ENCODE measurements at regions not wholly inside any gene's neighbourhood (a gene's known extent, or its start where the extent isn't known, plus 50 kb on each side); places are given as distances from the start of the nearest gene placed in this dataset.

- Histone ChIP-seq H3K9ac (ENCODE audit: low read length) (no peak overlapping the region), H3K4me3 (ENCODE audit: control extremely low read depth in 1 of 5, extremely low read depth in 1 of 5, insufficient read depth in 1 of 5, low read depth in 2 of 5, low read length in 4 of 5) (no peak overlapping the region), H4K20me1 (ENCODE audit: control insufficient read depth, insufficient read depth, low read length, poor library complexity, severe bottlenecking) (no peaks in the 10 kb centered on the region), H3K4me2 (replicated peaks; ENCODE audit: low read depth, low read length, poor library complexity, severe bottlenecking) (no peak overlapping the region), H3K79me2 (ENCODE audit: control insufficient read depth, insufficient read depth, low read length) (no peaks in the 10 kb centered on the region), H3K9me3 (ENCODE audit: control extremely low read depth in 1 of 3, control insufficient read depth in 2 of 3, insufficient read depth in 1 of 3, low read length in 2 of 3) (peaks cover 0 to 7% (median 0%) of the 10 kb centered on the region in 3 donors), H3K27me3 (replicated peaks in 1 of 4; ENCODE audit: control extremely low read depth in 1 of 4, control insufficient read depth in 3 of 4, insufficient read depth in 4 of 4, low read length in 3 of 4) (no peaks in the 10 kb centered on the region), H3K27ac (ENCODE audit: low read length in 2 of 2) (no peak overlapping the region), H2AFZ (ENCODE audit: insufficient read depth, low read depth, low read length, poor library complexity, severe bottlenecking) (no peak overlapping the region), H3K36me3 (replicated peaks in 1 of 2; ENCODE audit: control extremely low read depth in 1 of 2, control insufficient read depth in 1 of 2, extremely low read depth in 1 of 2, insufficient read depth in 2 of 2, low read length in 1 of 2) (no peaks in the 10 kb centered on the region), H3K4me1 (ENCODE audit: control insufficient read depth in 2 of 2, insufficient read depth in 2 of 2, low read length in 2 of 2) (no peaks in the 10 kb centered on the region)
- TF ChIP-seq CTCF (IDR thresholded peaks at IDR 0.05) (no peak), EZH2 (IDR thresholded peaks at IDR 0.05; ENCODE audit: borderline replicate concordance, insufficient read depth, low read depth, low read length, poor library complexity, severe bottlenecking) (no peak)
- H3K4me3 Mint-ChIP-seq, result no peak overlapping the region
- CTCF ChIA-PET, result no interaction called here
- DNase-seq (no peak), ATAC-seq (ENCODE audit: low read depth) (no peak)
- H3K4me1 Mint-ChIP-seq, result no peaks in the 10 kb centered on the region
- POLR2A ChIA-PET, result no interaction called here
- no peak overlapping the region for H3K27ac Mint-ChIP-seq
- H3K9me3 Mint-ChIP-seq (ENCODE audit: insufficient read depth), result peaks cover 3% of the 10 kb centered on the region
- WGBS (ENCODE audit: insufficient coverage), result 100% methylated on average over 1 of the region's 2 CpGs
- intact Hi-C loops (cut with micrococcal nuclease), result no loop called here
- no peaks in the 10 kb centered on the region for H3K27me3 Mint-ChIP-seq
Measured at GRCh38 chr3:152083135-152083534, 185.6 kb upstream of the MBNL1 start.

GRCh38 chr3:152084441-152085158 is 184.1 kb upstream of the MBNL1 start:
- no peak overlapping the region for H3K4me3 Mint-ChIP-seq
- Histone ChIP-seq H3K27ac (ENCODE audit: low read length in 2 of 2) (no peak overlapping the region), H3K4me1 (ENCODE audit: control insufficient read depth in 2 of 2, insufficient read depth in 2 of 2, low read length in 2 of 2) (no peaks in the 10 kb centered on the region), H4K20me1 (ENCODE audit: control insufficient read depth, insufficient read depth, low read length, poor library complexity, severe bottlenecking) (no peaks in the 10 kb centered on the region), H3K79me2 (ENCODE audit: control insufficient read depth, insufficient read depth, low read length) (no peaks in the 10 kb centered on the region), H3K27me3 (replicated peaks in 1 of 4; ENCODE audit: control extremely low read depth in 1 of 4, control insufficient read depth in 3 of 4, insufficient read depth in 4 of 4, low read length in 3 of 4) (no peaks in the 10 kb centered on the region), H2AFZ (ENCODE audit: insufficient read depth, low read depth, low read length, poor library complexity, severe bottlenecking) (no peak overlapping the region), H3K4me3 (ENCODE audit: control extremely low read depth in 1 of 5, extremely low read depth in 1 of 5, insufficient read depth in 1 of 5, low read depth in 2 of 5, low read length in 4 of 5) (no peak overlapping the region), H3K36me3 (replicated peaks in 1 of 2; ENCODE audit: control extremely low read depth in 1 of 2, control insufficient read depth in 1 of 2, extremely low read depth in 1 of 2, insufficient read depth in 2 of 2, low read length in 1 of 2) (no peaks in the 10 kb centered on the region), H3K9me3 (ENCODE audit: control extremely low read depth in 1 of 3, control insufficient read depth in 2 of 3, insufficient read depth in 1 of 3, low read length in 2 of 3) (peaks cover 0 to 5% (median 0%) of the 10 kb centered on the region in 3 donors), H3K4me2 (replicated peaks; ENCODE audit: low read depth, low read length, poor library complexity, severe bottlenecking) (no peak overlapping the region), H3K9ac (ENCODE audit: low read length) (no peak overlapping the region)
- ATAC-seq (ENCODE audit: low read depth), result no peak
- H3K9me3 Mint-ChIP-seq (ENCODE audit: insufficient read depth), result no peaks in the 10 kb centered on the region
- ChIA-PET CTCF (no interaction called here), POLR2A (no interaction called here)
- H3K4me1 Mint-ChIP-seq, result no peaks in the 10 kb centered on the region
- intact Hi-C loops (cut with micrococcal nuclease), result no loop called here
- H3K27ac Mint-ChIP-seq, result no peak overlapping the region
- TF ChIP-seq CTCF (IDR thresholded peaks at IDR 0.05) (no peak), EZH2 (IDR thresholded peaks at IDR 0.05; ENCODE audit: borderline replicate concordance, insufficient read depth, low read depth, low read length, poor library complexity, severe bottlenecking) (no peak)
- no peaks in the 10 kb centered on the region for H3K27me3 Mint-ChIP-seq
- DNase-seq, result no peak
- no CpG with 5 or more reads among the region's 2 CpGs for WGBS (ENCODE audit: insufficient coverage)

Measured in B cell (primary cell).